GM18511 (cell line): ENCODE measurements at regions not wholly inside any gene's neighbourhood (a gene's known extent, or its start where the extent isn't known, plus 50 kb on each side); places are given as distances from the start of the nearest gene placed in this dataset.

Source experiments
- ATAC-seq: cut with Tn5 transposase; IDR thresholded peaks from one replicate; pipeline ENCODE4 v1.9.1; 2021; ENCODE audit warnings: mild to moderate bottlenecking, moderate library complexity; ENCODE audit not compliant: unreplicated experiment

GRCh38 chr5:4540375-4541173, 599.6 kb upstream of the ADAMTS16 start:
- no peak for ATAC-seq

- ATAC-seq, result no peak
Observed at GRCh38 chr5:4541334-4541733, 598.8 kb upstream of the ADAMTS16 start.

DNA sequence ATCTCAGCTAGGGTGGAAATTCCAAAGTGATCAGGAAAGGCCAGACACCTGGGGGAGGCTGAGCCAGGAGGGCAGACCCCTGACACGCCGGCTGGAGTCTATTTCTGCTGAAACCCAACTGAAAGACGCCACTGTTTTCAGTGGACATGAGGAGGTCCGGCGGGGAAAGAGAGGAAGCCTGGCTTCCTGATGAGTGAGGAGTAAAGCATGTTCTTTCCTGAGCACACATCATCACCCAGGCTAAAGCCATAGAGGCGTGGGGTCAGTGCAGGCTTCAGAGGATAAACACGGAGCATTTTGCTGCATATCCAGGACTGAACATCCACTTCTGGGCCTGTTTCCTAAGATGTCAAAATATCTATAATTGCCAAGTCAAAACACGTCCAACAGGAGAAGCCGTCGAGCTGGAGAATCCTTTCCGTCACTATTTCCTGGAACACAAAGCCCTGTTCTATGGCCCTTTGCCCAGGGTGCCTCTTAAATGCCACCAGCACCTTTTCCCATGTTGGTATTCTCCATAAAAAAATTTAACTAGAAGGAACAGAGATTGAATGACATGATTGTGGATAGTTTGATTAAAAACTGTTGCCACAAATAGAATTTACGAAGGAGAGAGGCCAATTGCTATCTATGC, 597.9 kb upstream of the ADAMTS16 start:
- no peak for ATAC-seq

GRCh38 chr5:4544049-4544670, 596.0 kb upstream of the ADAMTS16 start:
- no peak for ATAC-seq

- no peak for ATAC-seq
Observed at GRCh38 chr5:4547547-4547946, 592.6 kb upstream of the ADAMTS16 start.

- no peak for ATAC-seq
Observed at GRCh38 chr5:4548341-4548740, 591.8 kb upstream of the ADAMTS16 start.

DNA sequence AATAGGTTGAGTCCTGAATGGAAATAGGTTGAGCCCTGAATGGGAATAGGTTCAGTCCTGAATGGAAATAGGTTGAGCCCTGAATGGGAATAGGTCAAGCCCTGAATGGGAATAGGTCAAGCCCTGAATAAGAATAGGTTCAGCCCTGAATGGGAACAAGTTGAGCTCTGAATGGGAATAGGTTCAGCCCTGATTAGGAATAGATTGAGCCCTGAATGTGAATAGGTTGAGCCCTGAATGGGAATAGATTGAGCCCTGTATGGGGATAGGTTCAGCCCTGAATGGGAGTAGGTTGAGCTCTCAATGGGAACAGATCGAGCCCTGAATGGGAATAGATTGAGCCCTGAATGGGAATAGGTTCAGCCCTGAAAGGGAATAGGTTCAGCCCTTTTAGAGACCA, 590.8 kb upstream of the ADAMTS16 start:
- no peak for ATAC-seq

DNA sequence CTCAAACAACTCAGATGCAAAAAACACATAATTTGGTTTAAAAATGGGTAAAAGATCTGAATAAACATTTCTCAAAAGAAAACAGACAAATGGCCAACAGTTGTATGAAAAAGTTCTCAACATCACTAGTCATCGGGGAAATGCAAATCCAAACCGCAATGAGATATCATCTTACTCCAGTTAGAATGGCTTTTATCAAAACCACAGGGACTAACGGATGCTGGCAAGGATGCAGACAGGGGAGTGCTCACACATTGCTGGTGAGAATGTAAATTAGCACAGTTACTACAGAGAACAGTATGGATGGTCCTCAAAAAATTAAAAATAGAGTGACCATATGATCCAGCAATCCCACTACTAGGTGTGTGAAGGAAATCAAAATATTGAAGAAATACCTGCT, 589.1 kb upstream of the ADAMTS16 start:
- no peak for ATAC-seq

DNA sequence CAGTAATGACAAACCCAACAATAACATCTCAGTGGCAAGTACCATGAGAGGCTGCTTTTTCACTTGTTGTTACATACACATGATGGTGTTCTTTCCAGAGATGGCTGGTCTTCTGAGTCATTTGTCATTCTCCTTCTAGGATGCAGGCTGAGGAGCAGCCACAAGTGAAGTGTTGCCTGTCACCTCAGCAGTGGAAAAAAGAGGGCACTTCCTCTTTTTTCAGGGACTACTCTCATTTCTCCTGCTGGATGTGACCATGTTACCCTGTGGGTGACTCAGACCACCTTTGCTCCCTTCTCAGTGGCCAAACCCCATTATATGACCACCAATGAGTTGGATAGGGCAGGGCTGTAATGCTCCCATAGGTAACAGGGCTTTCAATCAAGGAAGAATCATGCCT, 587.0 kb upstream of the ADAMTS16 start:
- ATAC-seq, result no peak

GRCh38 chr5:4553978-4554377, 586.2 kb upstream of the ADAMTS16 start:
- no peak for ATAC-seq

DNA sequence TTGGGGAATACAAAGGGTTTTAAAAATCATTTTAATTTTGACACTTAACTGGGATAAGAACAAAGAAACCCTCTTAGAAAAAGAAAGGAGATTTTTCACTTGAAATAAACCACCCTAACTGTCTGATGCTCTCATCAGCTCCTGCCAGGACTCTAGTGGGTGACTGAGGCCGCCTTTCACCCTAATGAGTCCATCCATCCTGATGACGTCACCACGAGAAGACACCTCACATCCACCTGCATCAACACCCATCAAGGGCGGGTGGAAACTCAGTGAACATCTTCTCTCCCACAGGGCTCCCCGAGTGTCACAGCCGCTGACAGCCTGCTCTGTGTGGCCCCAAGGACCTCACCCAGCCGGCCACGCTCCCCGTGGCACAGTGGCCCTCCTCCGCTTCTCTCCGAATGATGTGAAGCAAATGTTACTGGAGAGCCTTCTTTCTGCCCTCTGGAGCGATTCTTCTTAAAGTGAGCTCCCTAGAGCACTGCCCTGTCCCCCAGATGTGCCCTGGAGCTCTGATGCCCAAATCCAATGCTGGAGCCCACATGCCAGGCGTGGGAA, 584.3 kb upstream of the ADAMTS16 start:
- ATAC-seq, result no peak

- no peak for ATAC-seq
Observed at GRCh38 chr5:4561403-4561802, 578.7 kb upstream of the ADAMTS16 start.

GRCh38 chr5:4563400-4563799, 576.7 kb upstream of the ADAMTS16 start:
- ATAC-seq, result no peak

- no peak for ATAC-seq
Observed at GRCh38 chr5:4570047-4570995, 569.8 kb upstream of the ADAMTS16 start.

GRCh38 chr5:4571248-4571948, 568.7 kb upstream of the ADAMTS16 start:
- ATAC-seq, result no peak

- no peak for ATAC-seq
Observed at GRCh38 chr5:4572311-4573100, 567.6 kb upstream of the ADAMTS16 start.

DNA sequence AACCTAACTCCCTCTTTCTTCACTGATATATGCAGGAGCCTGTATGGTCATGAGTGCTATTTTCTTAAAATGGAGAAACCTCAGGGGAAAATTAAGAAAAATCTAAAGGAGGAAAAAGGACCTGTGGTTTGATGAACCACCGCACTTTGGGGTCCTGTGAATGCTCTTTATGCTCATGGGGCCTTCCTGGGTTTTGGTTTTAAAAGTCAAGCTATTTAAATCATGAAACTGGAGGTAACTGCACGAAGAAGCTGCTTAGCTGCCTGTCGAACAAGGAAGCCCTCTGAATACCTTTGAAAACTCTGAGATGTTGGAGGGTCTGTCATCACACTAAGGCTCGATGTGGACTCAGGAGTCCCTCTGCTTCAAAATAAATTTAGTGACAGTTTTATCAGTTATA, 564.5 kb upstream of the ADAMTS16 start:
- no peak for ATAC-seq

- ATAC-seq, result no peak
Observed at GRCh38 chr5:4576161-4576748, 563.9 kb upstream of the ADAMTS16 start.

- no peak for ATAC-seq
Observed at GRCh38 chr5:4576908-4577307, 563.2 kb upstream of the ADAMTS16 start.
